ENCODE measurements at regions not wholly inside any gene's neighbourhood (a gene's known extent, or its start where the extent isn't known, plus 50 kb on each side); places are given as distances from the start of the nearest gene placed in this dataset.

- no peak for TF ChIP-seq CTCF (conservative IDR thresholded peaks at IDR 0.05)
- TF ChIP-seq ZFX (IDR thresholded peaks at IDR 0.05), result no peak
- no peak overlapping the region for H3K27ac ChIP-seq
Measured at GRCh38 chr13:106850973-106851650, 283.2 kb upstream of the ARGLU1 start.

GRCh38 chr13:106846571-106847448 lies 278.9 kb upstream of the ARGLU1 start:
- no peak for TF ChIP-seq CTCF (conservative IDR thresholded peaks at IDR 0.05)
- TF ChIP-seq ZFX (IDR thresholded peaks at IDR 0.05), result no peak
- H3K27ac ChIP-seq, result no peak overlapping the region

GRCh38 chr13:106836186-106836802 lies 268.4 kb upstream of the ARGLU1 start:
- no peak overlapping the region for H3K27ac ChIP-seq
- no peak for TF ChIP-seq ZFX (IDR thresholded peaks at IDR 0.05)
- TF ChIP-seq CTCF (conservative IDR thresholded peaks at IDR 0.05), result no peak

GRCh38 chr13:106835477-106835876 lies 267.5 kb upstream of the ARGLU1 start:
- no peak overlapping the region for H3K27ac ChIP-seq
- TF ChIP-seq CTCF (conservative IDR thresholded peaks at IDR 0.05), result no peak

GRCh38 chr13:106821979-106822378 lies 254.0 kb upstream of the ARGLU1 start:
- H3K27ac ChIP-seq, result no peak overlapping the region
- TF ChIP-seq ZFX (IDR thresholded peaks at IDR 0.05) (no peak), CTCF (conservative IDR thresholded peaks at IDR 0.05) (no peak)

GRCh38 chr13:106819413-106820180 lies 251.7 kb upstream of the ARGLU1 start:
- peak overlapping the region; percentile 49; the same call in 1 of the 2 replicates for H3K27ac ChIP-seq
- TF ChIP-seq ZFX (IDR thresholded peaks at IDR 0.05), result no peak
- no peak for TF ChIP-seq CTCF (conservative IDR thresholded peaks at IDR 0.05)

All from C4-2B (cell line).